ENCODE measurements at regions not wholly inside any gene's neighbourhood (a gene's known extent, or its start where the extent isn't known, plus 50 kb on each side); places are given as distances from the start of the nearest gene placed in this dataset.
"Not testable (repeated sequence)": the region's sequence is repeated elsewhere in the genome, so short reads cannot be mapped to it uniquely, and the experiment has no call there.

GRCh38 chr1:87969040-87969439 is 640.4 kb downstream of the LMO4 start:
- DNase-seq, result no peak

- no peak for DNase-seq
Measured at GRCh38 chr1:87972811-87973210, 644.1 kb downstream of the LMO4 start.

- no peak for DNase-seq
Measured at GRCh38 chr1:87973896-87974295, 645.2 kb downstream of the LMO4 start.

GRCh38 chr1:87976316-87976715 is 647.6 kb downstream of the LMO4 start:
- DNase-seq, result no peak

GRCh38 chr1:87977145-87977544 is 648.5 kb downstream of the LMO4 start:
- no peak for DNase-seq

- DNase-seq, result no peak
Measured at GRCh38 chr1:87979079-87979478, 650.4 kb downstream of the LMO4 start.

GRCh38 chr1:87980494-87980893 is 651.8 kb downstream of the LMO4 start:
- DNase-seq, result no peak

GRCh38 chr1:87981386-87981785 is 652.7 kb downstream of the LMO4 start:
- no peak for DNase-seq

- peak in 1 of 5 donors; percentile 1 for DNase-seq
Measured at GRCh38 chr1:87981810-87982209, 653.1 kb downstream of the LMO4 start.

GRCh38 chr1:87983841-87984240 is 655.2 kb downstream of the LMO4 start:
- DNase-seq, result no peak

GRCh38 chr1:87985071-87985470 is 656.4 kb downstream of the LMO4 start:
- no peak for DNase-seq

GRCh38 chr1:87986130-87986866 is 657.6 kb downstream of the LMO4 start:
- DNase-seq, result no peak

- DNase-seq, result no peak
Measured at GRCh38 chr1:87989346-87989745, 660.7 kb downstream of the LMO4 start.

GRCh38 chr1:87992536-87992935 is 663.9 kb downstream of the LMO4 start:
- DNase-seq, result not testable (repeated sequence)

GRCh38 chr1:87993051-87993450 is 664.4 kb downstream of the LMO4 start:
- DNase-seq, result no peak

- no peak for DNase-seq
Measured at GRCh38 chr1:87999852-88000251, 671.2 kb downstream of the LMO4 start.

GRCh38 chr1:88001460-88001859 is 672.8 kb downstream of the LMO4 start:
- no peak for DNase-seq

GRCh38 chr1:88003255-88003654 is 674.6 kb downstream of the LMO4 start:
- no peak for DNase-seq

GRCh38 chr1:88009916-88010315 is 674.2 kb upstream of the PKN2 start:
- no peak for DNase-seq

- no peak for DNase-seq
Measured at GRCh38 chr1:88013485-88013884, 670.6 kb upstream of the PKN2 start.

GRCh38 chr1:88014131-88014530 is 669.9 kb upstream of the PKN2 start:
- no peak for DNase-seq

- DNase-seq, result no peak
Measured at GRCh38 chr1:88016947-88017346, 667.1 kb upstream of the PKN2 start.

- no peak for DNase-seq
Measured at GRCh38 chr1:88021529-88021928, 662.5 kb upstream of the PKN2 start.

GRCh38 chr1:88022516-88022915 is 661.6 kb upstream of the PKN2 start:
- DNase-seq, result no peak

GRCh38 chr1:88029142-88029541 is 654.9 kb upstream of the PKN2 start:
- no peak for DNase-seq
